Glutamatergic neuron (in vitro differentiated cells): ENCODE measurements at regions not wholly inside any gene's neighbourhood (a gene's known extent, or its start where the extent isn't known, plus 50 kb on each side); places are given as distances from the start of the nearest gene placed in this dataset.

ENCODE experiments used
- DNase-seq: peaks from one replicate; pipeline ENCODE4 v3.0.0; 2022
- H3K27ac Mint-ChIP-seq: one replicate; pipeline ENCODE4 v1.8.0; 2020; ENCODE audit warnings: mild to moderate bottlenecking, mixed read lengths, inconsistent platforms; ENCODE audit not compliant: unreplicated experiment
- H3K27me3 Mint-ChIP-seq: one replicate; pipeline ENCODE4 v1.8.0; 2020; ENCODE audit warnings: mild to moderate bottlenecking, moderate library complexity, mixed read lengths, inconsistent platforms; ENCODE audit not compliant: unreplicated experiment
- H3K36me3 Mint-ChIP-seq: one replicate; pipeline ENCODE4 v1.8.0; 2020; ENCODE audit warnings: mild to moderate bottlenecking, mixed read lengths, inconsistent platforms; ENCODE audit not compliant: unreplicated experiment
- H3K4me1 Mint-ChIP-seq: one replicate; pipeline ENCODE4 v1.8.0; 2020; ENCODE audit warnings: mild to moderate bottlenecking, low read depth, mixed read lengths, inconsistent platforms; ENCODE audit not compliant: unreplicated experiment
- H3K4me3 Mint-ChIP-seq: one replicate; pipeline ENCODE4 v1.8.0; 2020; ENCODE audit warnings: mild to moderate bottlenecking, mixed read lengths, inconsistent platforms; ENCODE audit not compliant: unreplicated experiment
- H3K9me3 Mint-ChIP-seq: one replicate; pipeline ENCODE4 v1.8.0; 2020; ENCODE audit warnings: mild to moderate bottlenecking, moderate library complexity, mixed read lengths, inconsistent platforms; ENCODE audit not compliant: unreplicated experiment
- TF ChIP-seq, protein P1 (sequence below): fragments of 200-600 bp; sonication (generic); IDR thresholded peaks from one replicate; pipeline ENCODE4 v1.5.0; 2021; ENCODE audit not compliant: partially characterized antibody, unreplicated experiment

DNA sequence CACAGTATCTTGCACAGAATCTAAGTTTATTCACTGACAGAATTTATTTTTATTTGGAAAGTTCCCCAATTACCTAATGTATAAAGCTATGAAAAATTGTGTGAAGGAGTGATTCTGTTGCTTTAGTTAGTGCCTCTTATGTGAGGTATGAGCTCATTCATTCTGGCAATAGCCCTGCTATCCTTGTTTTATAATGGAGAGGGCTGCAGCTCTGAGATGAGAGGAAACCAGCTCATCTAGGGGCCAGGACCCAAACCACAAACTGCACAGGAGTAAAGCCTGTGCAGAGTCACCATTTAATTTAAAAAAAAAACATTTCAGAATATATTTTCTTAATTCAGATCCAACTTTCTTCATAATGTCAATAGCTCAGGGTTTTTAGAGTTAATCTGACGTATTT, 383.0 kb downstream of the TMEM182 start:
- Mint-ChIP-seq H3K4me3 (no peak overlapping the region), H3K36me3 (peaks cover 4% of the 10 kb centered on the region), H3K4me1 (no peaks in the 10 kb centered on the region), H3K27me3 (peaks cover 2% of the 10 kb centered on the region), H3K27ac (no peak overlapping the region), H3K9me3 (no peaks in the 10 kb centered on the region)
- DNase-seq: no peak
- TF ChIP-seq, protein P1, sequence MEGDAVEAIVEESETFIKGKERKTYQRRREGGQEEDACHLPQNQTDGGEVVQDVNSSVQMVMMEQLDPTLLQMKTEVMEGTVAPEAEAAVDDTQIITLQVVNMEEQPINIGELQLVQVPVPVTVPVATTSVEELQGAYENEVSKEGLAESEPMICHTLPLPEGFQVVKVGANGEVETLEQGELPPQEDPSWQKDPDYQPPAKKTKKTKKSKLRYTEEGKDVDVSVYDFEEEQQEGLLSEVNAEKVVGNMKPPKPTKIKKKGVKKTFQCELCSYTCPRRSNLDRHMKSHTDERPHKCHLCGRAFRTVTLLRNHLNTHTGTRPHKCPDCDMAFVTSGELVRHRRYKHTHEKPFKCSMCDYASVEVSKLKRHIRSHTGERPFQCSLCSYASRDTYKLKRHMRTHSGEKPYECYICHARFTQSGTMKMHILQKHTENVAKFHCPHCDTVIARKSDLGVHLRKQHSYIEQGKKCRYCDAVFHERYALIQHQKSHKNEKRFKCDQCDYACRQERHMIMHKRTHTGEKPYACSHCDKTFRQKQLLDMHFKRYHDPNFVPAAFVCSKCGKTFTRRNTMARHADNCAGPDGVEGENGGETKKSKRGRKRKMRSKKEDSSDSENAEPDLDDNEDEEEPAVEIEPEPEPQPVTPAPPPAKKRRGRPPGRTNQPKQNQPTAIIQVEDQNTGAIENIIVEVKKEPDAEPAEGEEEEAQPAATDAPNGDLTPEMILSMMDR: no peak

DNA sequence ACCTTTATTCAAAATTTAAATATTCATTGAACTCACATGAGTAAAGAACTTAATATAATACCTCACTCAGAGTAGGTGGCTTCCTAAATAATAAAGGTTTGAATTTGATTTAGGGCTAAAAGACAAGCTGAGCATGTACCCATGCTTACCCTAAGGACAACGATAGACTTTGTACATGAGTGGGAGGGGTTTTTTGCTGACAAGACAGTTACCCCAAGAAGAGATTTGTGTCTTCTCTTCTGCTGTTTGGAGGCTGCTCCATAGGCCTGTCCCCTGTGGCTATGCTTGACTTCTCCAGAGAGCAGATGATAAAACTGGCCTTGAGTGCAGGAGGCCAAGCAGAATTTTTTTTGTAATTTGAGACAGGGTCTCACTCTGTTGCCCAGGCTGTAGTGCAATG, 383.9 kb downstream of the TMEM182 start:
- no peak for DNase-seq
- H3K27ac Mint-ChIP-seq: no peak overlapping the region
- peaks cover 2% of the 10 kb centered on the region for H3K27me3 Mint-ChIP-seq
- TF ChIP-seq, protein P1: no peak
- no peaks in the 10 kb centered on the region for H3K9me3 Mint-ChIP-seq
- no peaks in the 10 kb centered on the region for H3K4me1 Mint-ChIP-seq
- no peak overlapping the region for H3K4me3 Mint-ChIP-seq
- H3K36me3 Mint-ChIP-seq: peaks cover 4% of the 10 kb centered on the region

DNA sequence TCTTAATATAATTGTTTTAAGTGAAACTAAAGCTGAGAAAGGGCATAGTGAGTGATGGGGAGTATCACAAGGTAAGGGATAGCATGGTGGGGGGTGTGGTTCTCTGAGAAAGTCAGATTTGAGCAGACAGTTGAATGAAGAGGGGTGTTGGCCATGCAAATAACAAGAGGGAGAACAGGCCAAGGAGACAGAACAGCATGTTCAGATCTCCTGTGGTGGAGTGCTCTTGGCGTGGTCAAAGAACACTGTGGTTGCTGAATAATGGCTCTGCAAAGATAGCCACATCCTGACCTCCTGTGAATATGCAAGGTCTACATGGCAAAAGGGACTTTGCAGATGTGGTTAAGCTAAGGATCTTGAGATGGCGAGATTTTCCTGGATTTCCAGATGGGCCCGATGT, 389.2 kb downstream of the TMEM182 start:
- H3K4me1 Mint-ChIP-seq: no peaks in the 10 kb centered on the region
- TF ChIP-seq, protein P1: no peak
- no peaks in the 10 kb centered on the region for H3K27me3 Mint-ChIP-seq
- no peaks in the 10 kb centered on the region for H3K9me3 Mint-ChIP-seq
- H3K27ac Mint-ChIP-seq: no peak overlapping the region
- H3K4me3 Mint-ChIP-seq: no peak overlapping the region
- peaks cover 4% of the 10 kb centered on the region for H3K36me3 Mint-ChIP-seq
- DNase-seq: no peak

DNA sequence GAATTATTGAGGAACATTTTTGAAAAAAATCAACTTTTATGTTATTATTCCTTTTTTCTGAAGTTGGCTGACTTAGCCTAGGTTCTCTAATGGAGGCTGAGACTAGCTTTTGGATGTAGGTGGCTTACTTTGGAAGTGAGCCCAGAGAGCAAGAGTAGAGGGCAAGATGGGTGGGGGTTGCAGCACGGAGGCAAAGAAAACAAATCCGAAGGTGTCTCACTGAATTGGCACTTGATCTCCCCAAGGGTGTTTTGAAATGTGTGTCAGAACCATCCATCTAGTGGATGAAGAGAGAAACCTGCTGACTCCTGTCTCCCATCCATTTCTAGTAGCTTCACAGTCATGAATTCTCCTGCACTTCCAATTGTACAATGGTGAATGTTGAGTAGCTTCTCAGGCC, 390.7 kb downstream of the TMEM182 start:
- Mint-ChIP-seq H3K27ac (no peak overlapping the region), H3K36me3 (peaks cover 4% of the 10 kb centered on the region), H3K27me3 (no peaks in the 10 kb centered on the region), H3K9me3 (no peaks in the 10 kb centered on the region), H3K4me1 (no peaks in the 10 kb centered on the region), H3K4me3 (no peak overlapping the region)
- no peak for DNase-seq
- TF ChIP-seq, protein P1: no peak

DNA sequence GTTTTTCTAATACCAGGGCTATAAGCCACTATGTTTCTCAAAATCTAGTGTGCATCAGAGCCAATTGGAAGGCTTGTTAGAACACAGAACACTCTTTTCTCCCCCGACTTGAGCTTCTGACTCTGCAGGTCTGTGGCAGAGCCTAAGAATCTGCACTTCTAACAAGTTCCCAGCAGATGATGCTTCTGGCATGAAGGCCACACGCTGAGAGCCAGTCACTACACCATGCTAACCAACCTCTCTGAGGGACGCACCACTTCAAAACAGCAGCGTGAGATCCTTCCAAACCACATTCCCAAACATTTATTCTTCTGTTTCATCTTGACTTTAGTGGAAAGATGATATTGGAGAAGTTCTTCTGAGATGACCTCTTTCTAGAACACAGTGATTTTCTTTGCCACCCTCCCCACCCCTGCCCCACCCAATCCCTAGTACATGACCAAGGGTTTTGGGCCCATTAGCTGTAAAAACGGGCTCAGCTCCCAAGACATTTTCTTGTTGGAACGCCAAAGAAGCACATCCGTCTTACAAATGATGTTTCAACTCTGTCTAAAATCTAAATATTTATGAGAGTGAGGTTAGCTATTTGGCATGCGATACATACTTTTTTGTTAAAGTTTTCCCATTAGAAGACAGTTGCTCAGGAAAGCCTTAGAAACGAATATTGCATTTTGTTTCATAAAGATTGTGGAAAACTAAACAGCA, 391.9 kb downstream of the TMEM182 start:
- DNase-seq: no peak
- H3K36me3 Mint-ChIP-seq: peaks cover 4% of the 10 kb centered on the region
- H3K27ac Mint-ChIP-seq: no peak overlapping the region
- no peaks in the 10 kb centered on the region for H3K4me1 Mint-ChIP-seq
- no peak overlapping the region for H3K4me3 Mint-ChIP-seq
- H3K9me3 Mint-ChIP-seq: no peaks in the 10 kb centered on the region
- H3K27me3 Mint-ChIP-seq: no peaks in the 10 kb centered on the region
- TF ChIP-seq, protein P1: no peak
